Right kidney (tissue), 1 donor: ENCODE measurements at regions not wholly inside any gene's neighbourhood (a gene's known extent, or its start where the extent isn't known, plus 50 kb on each side); places are given as distances from the start of the nearest gene placed in this dataset.
"Not testable (repeated sequence)": the region's sequence is repeated elsewhere in the genome, so short reads cannot be mapped to it uniquely, and the experiment has no call there.

Experiments used
- DNase-seq: peaks from one replicate; pipeline ENCODE4 v3.0.0-alpha.2; 2016

GRCh38 chr5:128799945-128800344, 165.3 kb upstream of the SLC27A6 start:
- DNase-seq, result no peak

DNA sequence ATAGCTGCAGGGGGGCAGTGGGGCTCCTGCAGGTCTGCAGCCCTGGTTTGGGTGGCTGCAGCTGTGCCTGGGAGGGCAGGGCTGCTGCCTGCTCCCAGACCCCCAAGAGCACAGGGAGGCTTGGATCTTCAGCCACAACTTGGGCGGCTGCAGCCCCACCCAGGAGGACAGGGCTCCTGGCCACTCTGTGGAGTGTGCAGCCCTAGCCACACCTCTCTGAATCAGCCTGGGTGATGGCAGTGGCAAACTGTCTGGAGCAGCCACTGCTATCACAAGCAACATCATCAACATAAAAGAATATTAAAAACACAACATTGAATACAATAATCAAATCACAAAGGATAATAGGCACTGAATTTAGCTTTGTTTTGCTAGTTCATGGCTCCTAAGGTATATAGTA, 164.9 kb upstream of the SLC27A6 start:
- no peak for DNase-seq

GRCh38 chr5:128813317-128814070, 151.8 kb upstream of the SLC27A6 start:
- DNase-seq, result no peak

DNA sequence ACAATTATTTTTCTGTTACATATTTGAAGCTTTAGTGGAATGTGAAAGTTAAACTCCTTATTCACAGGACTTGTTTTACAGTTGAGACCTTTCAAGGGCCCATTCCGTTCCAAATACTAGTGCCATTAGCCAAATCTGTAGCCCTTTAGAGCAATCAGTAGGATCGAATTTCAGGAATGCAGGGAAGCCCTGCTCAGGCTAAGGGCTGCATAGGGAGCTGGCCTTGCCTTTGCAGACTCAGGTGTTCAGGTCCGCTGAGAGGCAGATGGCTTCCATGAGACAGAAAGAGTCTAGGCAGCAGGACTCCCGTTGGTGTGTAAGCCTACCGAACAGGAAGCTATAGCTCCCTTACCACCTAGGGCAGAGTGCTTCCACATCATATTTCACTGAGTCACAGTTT, 150.1 kb upstream of the SLC27A6 start:
- no peak for DNase-seq

GRCh38 chr5:128825826-128826225, 139.5 kb upstream of the SLC27A6 start:
- no peak for DNase-seq

DNA sequence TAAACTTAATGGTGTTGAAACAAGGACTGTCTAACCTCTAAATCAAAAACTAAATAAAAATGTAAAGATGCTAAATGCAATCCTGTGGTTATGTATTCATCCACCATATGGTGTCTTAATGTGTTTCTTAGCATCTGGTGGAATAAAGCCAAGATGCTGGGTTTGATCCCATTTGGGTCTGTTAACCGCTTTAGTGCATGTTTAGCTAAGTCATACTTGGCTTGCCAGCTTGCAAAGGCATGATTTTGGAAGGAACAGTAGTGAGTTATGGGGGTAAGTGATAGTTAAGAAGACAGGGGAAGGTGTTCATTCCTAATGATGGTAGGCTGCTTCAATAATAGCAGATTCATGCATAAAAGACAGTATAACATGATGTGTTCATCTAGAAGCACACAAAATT, 139.0 kb upstream of the SLC27A6 start:
- no peak for DNase-seq

- no peak for DNase-seq
These were observed 128.7 kb upstream of the SLC27A6 start for GRCh38 chr5:128836571-128836970.

GRCh38 chr5:128838623-128839022, 126.7 kb upstream of the SLC27A6 start:
- no peak for DNase-seq

GRCh38 chr5:128842241-128842640, 123.0 kb upstream of the SLC27A6 start:
- DNase-seq, result no peak

- no peak for DNase-seq
These were observed 120.8 kb upstream of the SLC27A6 start for GRCh38 chr5:128844354-128844923.

- DNase-seq, result no peak
These were observed 115.2 kb upstream of the SLC27A6 start for GRCh38 chr5:128850049-128850448.

DNA sequence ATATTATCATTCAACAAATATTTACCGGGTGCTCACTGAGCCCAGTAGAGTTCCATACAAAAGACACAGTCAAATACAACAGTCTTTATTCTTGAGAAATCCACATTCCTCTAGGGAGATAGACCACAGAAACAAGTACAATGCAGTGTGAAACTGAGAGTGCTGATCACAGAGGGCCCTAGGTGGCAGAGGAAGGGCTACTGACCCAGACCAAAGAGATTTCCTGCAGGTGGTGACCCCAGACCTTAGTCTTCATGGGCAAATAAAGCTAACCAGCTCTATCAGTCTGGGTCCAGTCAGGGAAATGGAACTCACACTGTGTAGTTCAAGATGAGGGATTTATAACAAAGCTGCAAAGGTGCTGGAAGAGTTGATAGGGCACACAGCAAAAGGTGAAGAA, 110.4 kb upstream of the SLC27A6 start:
- no peak for DNase-seq

DNA sequence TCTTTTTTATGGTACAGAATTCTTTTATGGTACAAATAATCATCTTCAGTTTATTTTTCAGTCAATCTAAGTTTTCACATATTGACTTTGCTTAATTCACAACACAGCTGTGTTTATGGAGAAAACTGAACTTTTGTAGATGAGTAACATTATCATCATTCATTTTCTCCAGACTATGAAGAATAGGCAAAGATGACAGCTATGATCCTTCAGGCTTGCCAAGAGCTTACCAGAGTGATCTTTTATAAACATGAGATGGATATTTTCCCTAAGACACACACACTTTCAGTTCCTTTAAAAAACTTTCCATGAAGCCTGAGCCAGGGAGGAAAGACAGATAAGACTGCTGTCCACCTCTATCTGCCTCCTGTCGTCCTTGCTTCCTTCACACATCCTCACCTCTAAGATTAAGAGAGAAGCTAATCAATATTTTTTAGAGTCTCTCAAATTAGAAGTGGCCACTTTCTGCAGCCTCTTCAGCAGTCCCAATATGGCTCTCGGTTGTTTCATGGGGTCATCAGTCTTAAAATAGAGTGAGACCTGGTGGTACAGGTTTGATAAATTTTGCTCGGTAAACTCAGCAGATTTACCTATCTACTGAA, 108.1 kb upstream of the SLC27A6 start:
- DNase-seq, result no peak

- DNase-seq, result no peak
These were observed 106.3 kb upstream of the SLC27A6 start for GRCh38 chr5:128858995-128859394.

DNA sequence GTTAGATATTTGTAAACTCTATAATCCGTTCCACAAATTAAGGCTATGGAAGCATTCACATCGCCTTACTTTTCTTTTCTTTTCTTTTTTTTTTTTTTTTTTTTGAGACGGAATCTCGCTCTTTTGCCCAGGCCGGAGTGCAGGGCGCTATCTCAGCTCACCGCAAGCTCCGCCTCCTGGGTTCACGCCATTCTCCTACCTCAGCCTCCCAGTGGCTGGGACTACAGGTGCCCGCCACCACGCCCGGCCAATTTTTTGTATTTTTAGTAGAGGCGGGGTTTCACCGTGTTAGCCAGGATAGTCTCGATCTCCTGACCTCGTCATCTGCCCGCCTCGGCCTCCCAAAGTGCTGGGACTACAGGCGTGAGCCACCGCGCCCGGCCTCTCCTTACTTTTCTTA, 104.1 kb upstream of the SLC27A6 start:
- DNase-seq, result not testable (repeated sequence)

DNA sequence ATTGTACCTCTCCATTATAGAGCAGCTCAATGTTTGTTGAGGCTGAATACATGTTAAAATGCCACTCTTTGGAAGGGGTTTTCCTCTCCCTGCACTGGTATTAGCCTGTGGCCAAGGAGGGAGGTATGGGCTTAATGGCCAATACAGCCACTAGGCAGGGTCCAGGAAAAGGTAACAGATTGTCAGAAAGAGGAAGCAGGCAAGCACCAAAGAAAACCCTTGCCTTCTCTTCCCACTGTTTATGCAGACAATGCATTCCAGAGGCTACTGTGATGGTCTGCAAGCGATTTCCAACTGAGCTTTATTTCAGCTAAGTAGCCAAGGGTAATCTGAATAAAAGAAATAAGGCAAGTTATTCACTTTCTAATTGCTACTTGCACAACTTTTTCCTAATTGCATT, 95.3 kb upstream of the SLC27A6 start:
- no peak for DNase-seq

GRCh38 chr5:128870373-128870772, 94.9 kb upstream of the SLC27A6 start:
- no peak for DNase-seq

GRCh38 chr5:128870923-128871322, 94.4 kb upstream of the SLC27A6 start:
- no peak for DNase-seq

DNA sequence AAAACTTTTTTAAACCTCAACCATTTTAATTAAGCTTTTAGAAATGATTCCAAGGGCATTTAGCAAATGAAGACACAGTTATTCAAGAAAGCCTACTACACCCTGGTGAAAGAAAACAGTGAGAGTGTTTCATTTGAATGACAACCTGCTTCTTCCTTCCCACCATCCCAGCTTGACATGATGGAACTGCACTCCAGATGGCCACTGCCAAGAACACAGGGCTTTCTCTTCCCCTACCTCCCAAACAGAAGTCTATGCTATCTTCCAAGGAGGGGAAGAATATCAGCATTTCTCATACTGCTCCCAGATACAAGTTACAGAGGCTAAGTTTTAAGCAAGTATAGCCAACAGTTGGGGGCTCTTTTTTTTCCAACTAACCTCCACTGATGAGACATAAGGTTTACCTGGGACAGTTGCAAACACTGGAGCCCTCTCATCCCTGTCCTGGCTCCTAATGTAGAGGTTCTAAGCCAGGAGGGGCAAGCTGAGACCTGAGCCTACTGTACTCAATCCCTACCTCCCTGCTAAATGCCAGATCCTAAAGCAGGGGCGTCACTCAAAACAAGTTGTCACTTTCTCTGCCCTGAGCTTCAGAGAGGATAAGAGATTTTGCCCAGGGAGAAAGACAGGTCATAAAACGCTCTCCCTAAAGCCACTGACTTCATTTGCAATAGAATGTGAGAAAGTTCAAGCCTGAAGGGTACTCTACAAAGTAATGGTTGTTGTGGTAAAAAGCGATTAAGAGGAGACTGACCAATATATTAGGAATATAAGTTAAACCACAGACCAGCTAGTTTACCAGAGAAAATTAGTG, 88.5 kb upstream of the SLC27A6 start:
- DNase-seq, result no peak

- no peak for DNase-seq
These were observed 87.8 kb upstream of the SLC27A6 start for GRCh38 chr5:128877476-128877875.

DNA sequence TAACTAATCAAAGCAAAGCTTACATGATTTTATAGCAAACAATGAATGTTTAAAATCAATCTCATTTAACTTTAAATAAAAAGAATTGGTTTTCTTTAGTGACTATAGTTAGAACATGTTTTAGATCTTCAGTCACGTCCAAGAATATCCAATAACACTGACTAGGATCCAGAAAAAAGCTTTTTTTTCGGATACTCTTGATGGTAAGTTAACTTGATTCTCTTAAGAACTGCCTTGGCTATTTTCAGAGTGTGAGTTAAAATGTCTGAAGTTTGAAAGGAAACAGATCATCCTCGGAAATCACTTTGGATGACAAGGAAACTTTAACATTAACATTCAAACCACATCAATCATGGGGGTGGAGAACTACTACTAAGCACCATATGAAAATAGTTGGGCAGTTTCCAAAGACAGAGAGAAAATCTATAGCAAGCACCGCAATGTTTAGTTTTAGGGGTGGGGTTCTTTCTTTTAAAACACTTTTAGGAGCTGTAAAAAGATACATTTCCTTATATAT, 83.7 kb upstream of the SLC27A6 start:
- no peak for DNase-seq

- DNase-seq, result no peak
These were observed 79.5 kb upstream of the SLC27A6 start for GRCh38 chr5:128885649-128886255.
